Activated naive CD8-positive, alpha-beta T cell (primary cell): ENCODE measurements at regions not wholly inside any gene's neighbourhood (a gene's known extent, or its start where the extent isn't known, plus 50 kb on each side); places are given as distances from the start of the nearest gene placed in this dataset.

Source experiments
- H3K27ac Mint-ChIP-seq: one replicate; pipeline ENCODE4 v1.8.0; 2021; ENCODE audit warnings: mixed read lengths
- H3K27me3 Mint-ChIP-seq: one replicate; pipeline ENCODE4 v1.8.0; 2021; ENCODE audit warnings: mixed read lengths
- H3K36me3 Mint-ChIP-seq: one replicate; pipeline ENCODE4 v1.8.0; 2021; ENCODE audit warnings: mixed read lengths
- H3K4me1 Mint-ChIP-seq: one replicate; pipeline ENCODE4 v1.8.0; 2021; ENCODE audit warnings: low read depth, mixed read lengths
- H3K4me3 Mint-ChIP-seq: one replicate; pipeline ENCODE4 v1.8.0; 2021; ENCODE audit warnings: mild to moderate bottlenecking, mixed read lengths
- H3K9me3 Mint-ChIP-seq: one replicate; pipeline ENCODE4 v1.8.0; 2021; ENCODE audit warnings: low read depth, mixed read lengths

- Mint-ChIP-seq H3K4me1 (peaks cover 23% of the 10 kb centered on the region), H3K27ac (no peak overlapping the region), H3K4me3 (peak overlapping the region; percentile 62), H3K27me3 (peaks cover 26% of the 10 kb centered on the region), H3K36me3 (no peaks in the 10 kb centered on the region), H3K9me3 (no peaks in the 10 kb centered on the region)
Measured at GRCh38 chr12:94872007-94872653, 131.4 kb downstream of the NDUFA12 start.

GRCh38 chr12:94870511-94870910 lies 133.0 kb downstream of the NDUFA12 start:
- H3K4me3 Mint-ChIP-seq: no peak overlapping the region
- H3K4me1 Mint-ChIP-seq: peaks cover 20% of the 10 kb centered on the region
- no peak overlapping the region for H3K27ac Mint-ChIP-seq
- H3K36me3 Mint-ChIP-seq: no peaks in the 10 kb centered on the region
- no peaks in the 10 kb centered on the region for H3K9me3 Mint-ChIP-seq
- H3K27me3 Mint-ChIP-seq: peaks cover 24% of the 10 kb centered on the region

GRCh38 chr12:94868161-94868560 lies 135.3 kb downstream of the NDUFA12 start:
- Mint-ChIP-seq H3K36me3 (no peaks in the 10 kb centered on the region), H3K9me3 (no peaks in the 10 kb centered on the region), H3K4me1 (peaks cover 4% of the 10 kb centered on the region), H3K27ac (no peak overlapping the region), H3K4me3 (no peak overlapping the region), H3K27me3 (peaks cover 18% of the 10 kb centered on the region)

GRCh38 chr12:94867066-94867855 lies 136.2 kb downstream of the NDUFA12 start:
- no peaks in the 10 kb centered on the region for H3K4me1 Mint-ChIP-seq
- H3K4me3 Mint-ChIP-seq: no peak overlapping the region
- H3K36me3 Mint-ChIP-seq: no peaks in the 10 kb centered on the region
- H3K27ac Mint-ChIP-seq: no peak overlapping the region
- H3K9me3 Mint-ChIP-seq: no peaks in the 10 kb centered on the region
- H3K27me3 Mint-ChIP-seq: peaks cover 14% of the 10 kb centered on the region

- Mint-ChIP-seq H3K4me1 (no peaks in the 10 kb centered on the region), H3K36me3 (no peaks in the 10 kb centered on the region), H3K4me3 (no peak overlapping the region), H3K27ac (no peak overlapping the region), H3K9me3 (no peaks in the 10 kb centered on the region), H3K27me3 (peaks cover 8% of the 10 kb centered on the region)
Measured at GRCh38 chr12:94864987-94865386, 138.5 kb downstream of the NDUFA12 start.

GRCh38 chr12:94863321-94864035 lies 140.0 kb downstream of the NDUFA12 start:
- Mint-ChIP-seq H3K27ac (no peak overlapping the region), H3K36me3 (no peaks in the 10 kb centered on the region), H3K27me3 (peaks cover 10% of the 10 kb centered on the region), H3K4me3 (no peak overlapping the region), H3K9me3 (no peaks in the 10 kb centered on the region), H3K4me1 (no peaks in the 10 kb centered on the region)

GRCh38 chr12:94862421-94862820 lies 141.1 kb downstream of the NDUFA12 start:
- Mint-ChIP-seq H3K4me1 (no peaks in the 10 kb centered on the region), H3K36me3 (no peaks in the 10 kb centered on the region), H3K27me3 (peaks cover 10% of the 10 kb centered on the region), H3K9me3 (no peaks in the 10 kb centered on the region), H3K4me3 (no peak overlapping the region), H3K27ac (no peak overlapping the region)

GRCh38 chr12:94856324-94856723 lies 147.2 kb downstream of the NDUFA12 start:
- Mint-ChIP-seq H3K4me1 (no peaks in the 10 kb centered on the region), H3K9me3 (no peaks in the 10 kb centered on the region), H3K36me3 (no peaks in the 10 kb centered on the region), H3K27ac (no peak overlapping the region), H3K4me3 (no peak overlapping the region), H3K27me3 (peaks cover 11% of the 10 kb centered on the region)

GRCh38 chr12:94855853-94856252 lies 147.6 kb downstream of the NDUFA12 start:
- H3K27me3 Mint-ChIP-seq: peaks cover 11% of the 10 kb centered on the region
- H3K4me3 Mint-ChIP-seq: no peak overlapping the region
- no peaks in the 10 kb centered on the region for H3K9me3 Mint-ChIP-seq
- no peaks in the 10 kb centered on the region for H3K4me1 Mint-ChIP-seq
- no peak overlapping the region for H3K27ac Mint-ChIP-seq
- H3K36me3 Mint-ChIP-seq: peaks cover under 1% of the 10 kb centered on the region

GRCh38 chr12:94851396-94852028 lies 152.0 kb downstream of the NDUFA12 start:
- Mint-ChIP-seq H3K36me3 (peaks cover 5% of the 10 kb centered on the region), H3K4me1 (no peaks in the 10 kb centered on the region), H3K27ac (no peak overlapping the region), H3K9me3 (no peaks in the 10 kb centered on the region), H3K27me3 (peaks cover 19% of the 10 kb centered on the region), H3K4me3 (no peak overlapping the region)

- Mint-ChIP-seq H3K27me3 (peaks cover 17% of the 10 kb centered on the region), H3K9me3 (no peaks in the 10 kb centered on the region), H3K27ac (no peak overlapping the region), H3K4me1 (no peaks in the 10 kb centered on the region), H3K36me3 (peaks cover 5% of the 10 kb centered on the region), H3K4me3 (no peak overlapping the region)
Measured at GRCh38 chr12:94849411-94849976, 154.0 kb downstream of the NDUFA12 start.

- H3K27me3 Mint-ChIP-seq: peaks cover 18% of the 10 kb centered on the region
- H3K27ac Mint-ChIP-seq: no peak overlapping the region
- no peaks in the 10 kb centered on the region for H3K4me1 Mint-ChIP-seq
- H3K4me3 Mint-ChIP-seq: no peak overlapping the region
- no peaks in the 10 kb centered on the region for H3K9me3 Mint-ChIP-seq
- H3K36me3 Mint-ChIP-seq: peaks cover 5% of the 10 kb centered on the region
Measured at GRCh38 chr12:94848966-94849365, 154.5 kb downstream of the NDUFA12 start.

GRCh38 chr12:94845110-94845509 lies 158.4 kb downstream of the NDUFA12 start:
- H3K9me3 Mint-ChIP-seq: no peaks in the 10 kb centered on the region
- H3K27me3 Mint-ChIP-seq: peaks cover 13% of the 10 kb centered on the region
- H3K4me3 Mint-ChIP-seq: no peak overlapping the region
- no peak overlapping the region for H3K27ac Mint-ChIP-seq
- H3K36me3 Mint-ChIP-seq: peaks cover 2% of the 10 kb centered on the region
- H3K4me1 Mint-ChIP-seq: no peaks in the 10 kb centered on the region

GRCh38 chr12:94844452-94844851 lies 159.0 kb downstream of the NDUFA12 start:
- Mint-ChIP-seq H3K4me3 (no peak overlapping the region), H3K4me1 (no peaks in the 10 kb centered on the region), H3K27ac (no peak overlapping the region), H3K9me3 (no peaks in the 10 kb centered on the region), H3K36me3 (peaks cover 2% of the 10 kb centered on the region), H3K27me3 (peaks cover 13% of the 10 kb centered on the region)
